ENCODE measurements at regions not wholly inside any gene's neighbourhood (a gene's known extent, or its start where the extent isn't known, plus 50 kb on each side); places are given as distances from the start of the nearest gene placed in this dataset.

- TF ChIP-seq MZF1 (CRISPR knock-in tag; IDR thresholded peaks at IDR 0.05; ENCODE audit: borderline replicate concordance), result no peak
Measured at GRCh38 chr5:64110222-64110621, 55.4 kb upstream of the RNF180 start (continued).

- no peak overlapping the region for H3K27ac ChIP-seq (ENCODE audit: extremely low read length, insufficient read depth, low read length)
- H4K20me1 ChIP-seq (ENCODE audit: insufficient read depth, low read length), result no peaks in the 10 kb centered on the region
- ChIA-PET POLR2A (no interaction called here), CTCF (ENCODE audit: low intra/inter-chr PET ratio, low total read pairs) (no interaction called here)
- intact Hi-C loops (cut with micrococcal nuclease; ENCODE audit: unreplicated experiment) (no loop called here), in situ Hi-C loops (cut with HindIII; ENCODE audit: extremely low pct_ligation_motif_present, low pct_unique_long_range_greater_than_20kb) (no loop called here)
- H2AFZ ChIP-seq (ENCODE audit: low read length), result no peak overlapping the region
- DNase-seq (ENCODE audit: low spot score) (no peak), ATAC-seq (no peak), FAIRE-seq (no peak)
- H3K9me3 ChIP-seq (ENCODE audit: low read length), result peaks cover 26% of the 10 kb centered on the region
- no peak overlapping the region for H3K9ac ChIP-seq (ENCODE audit: insufficient read depth, low read depth, low read length)
- no peak overlapping the region for H3K4me2 ChIP-seq (ENCODE audit: low read depth, low read length)
- H3K4me1 ChIP-seq (ENCODE audit: insufficient read depth, low read length), result no peaks in the 10 kb centered on the region
- H3K4me3 ChIP-seq (replicated peaks in 1 of 3; ENCODE audit: insufficient read depth in 1 of 3, low read depth in 2 of 3, low read length in 3 of 3), result no peak overlapping the region
- no peaks in the 10 kb centered on the region for H3K36me3 ChIP-seq (replicated peaks in 1 of 2; ENCODE audit: control insufficient read depth in 1 of 2, insufficient read depth in 2 of 2, low read length in 2 of 2)
- BruUV-seq (replicated peaks), result no TSS peak
- no peaks in the 10 kb centered on the region for H3K79me2 ChIP-seq (ENCODE audit: insufficient read depth, low read length)
- under 1% methylated on average over 4 of the region's 4 CpGs for WGBS (ENCODE audit: low lambda C conversion rate)
- TF ChIP-seq NBN (conservative IDR thresholded peaks at IDR 0.05) (no peak), HOXA5 (CRISPR knock-in tag; IDR thresholded peaks at IDR 0.05) (no peak), ZFP36L2 (CRISPR knock-in tag; IDR thresholded peaks at IDR 0.05) (no peak), MAFK (conservative IDR thresholded peaks at IDR 0.05 in 1 of 2, IDR thresholded peaks at IDR 0.05 in 1 of 2; ENCODE audit: low read length in 2 of 2) (0 out of 4 replicates have a peak, but pooled peaks of 1 of the 2 experiments have one; percentile 4)
- H3K27me3 ChIP-seq (ENCODE audit: control insufficient read depth in 1 of 2, insufficient read depth in 2 of 2, low read length in 2 of 2), result no peaks in the 10 kb centered on the region
Measured at GRCh38 chr5:64108674-64109073, 57.0 kb upstream of the RNF180 start.

- Histone ChIP-seq H3K4me3 (replicated peaks in 1 of 3; ENCODE audit: insufficient read depth in 1 of 3, low read depth in 2 of 3, low read length in 3 of 3) (no peak overlapping the region), H3K27ac (ENCODE audit: extremely low read length, insufficient read depth, low read length) (no peak overlapping the region), H3K36me3 (replicated peaks in 1 of 2; ENCODE audit: control insufficient read depth in 1 of 2, insufficient read depth in 2 of 2, low read length in 2 of 2) (no peaks in the 10 kb centered on the region), H3K27me3 (ENCODE audit: control insufficient read depth in 1 of 2, insufficient read depth in 2 of 2, low read length in 2 of 2) (no peaks in the 10 kb centered on the region), H4K20me1 (ENCODE audit: insufficient read depth, low read length) (no peaks in the 10 kb centered on the region), H3K79me2 (ENCODE audit: insufficient read depth, low read length) (no peaks in the 10 kb centered on the region), H3K4me1 (ENCODE audit: insufficient read depth, low read length) (no peaks in the 10 kb centered on the region), H2AFZ (ENCODE audit: low read length) (no peak overlapping the region), H3K4me2 (ENCODE audit: low read depth, low read length) (no peak overlapping the region), H3K9ac (ENCODE audit: insufficient read depth, low read depth, low read length) (no peak overlapping the region), H3K9me3 (ENCODE audit: low read length) (peaks cover 45% of the 10 kb centered on the region)
- BruUV-seq (replicated peaks), result no TSS peak
- intact Hi-C loops (cut with micrococcal nuclease; ENCODE audit: unreplicated experiment), result no loop called here
- DNase-seq (ENCODE audit: low spot score) (no peak), FAIRE-seq (no peak), ATAC-seq (no peak)
- CTCF ChIA-PET (ENCODE audit: low intra/inter-chr PET ratio, low total read pairs), result no interaction called here
- WGBS (ENCODE audit: low lambda C conversion rate), result 0% methylated on average over 1 of the region's 1 CpG
- TF ChIP-seq TBX2 (CRISPR knock-in tag; IDR thresholded peaks at IDR 0.05; ENCODE audit: borderline replicate concordance) (no peak), ZNF282 (IDR thresholded peaks at IDR 0.05; ENCODE audit: partially characterized antibody) (no peak), ZNF430 (CRISPR knock-in tag; IDR thresholded peaks at IDR 0.05) (no peak), DNMT1 (CRISPR knock-in tag; IDR thresholded peaks at IDR 0.05) (no peak), HOXA5 (CRISPR knock-in tag; IDR thresholded peaks at IDR 0.05) (no peak), RFX5 (IDR thresholded peaks at IDR 0.05; ENCODE audit: low read depth, low read length) (no peak), HNF1A (IDR thresholded peaks at IDR 0.05; ENCODE audit: low read depth) (no peak), HNF1A (CRISPR knock-in tag; IDR thresholded peaks at IDR 0.05; ENCODE audit: borderline replicate concordance) (no peak), ELF3 (CRISPR knock-in tag; IDR thresholded peaks at IDR 0.05) (no peak)
- POLR2A ChIA-PET, result no interaction called here
- in situ Hi-C loops (cut with HindIII; ENCODE audit: extremely low pct_ligation_motif_present, low pct_unique_long_range_greater_than_20kb), result no loop called here
Measured at GRCh38 chr5:64100203-64100602, 65.4 kb upstream of the RNF180 start.

Data from HepG2 (cell line).